ENCODE measurements at regions not wholly inside any gene's neighbourhood (a gene's known extent, or its start where the extent isn't known, plus 50 kb on each side); places are given as distances from the start of the nearest gene placed in this dataset.
A peak's percentile ranks its signal among the peaks of the same experiment; 100 is the strongest.
"Not testable (repeated sequence)": the region's sequence is repeated elsewhere in the genome, so short reads cannot be mapped to it uniquely, and the experiment has no call there.

GRCh38 chr13:84086098-84086846 lies 204.0 kb upstream of the SLITRK1 start:
- intact Hi-C loops (cut with DNase I); ATAC-seq: not testable (repeated sequence)
- peak; percentile 17 for DNase-seq

GRCh38 chr13:84082462-84082861 lies 200.2 kb upstream of the SLITRK1 start:
- no peak for ATAC-seq
- DNase-seq, result no peak
- intact Hi-C loops (cut with DNase I), result no loop called here

GRCh38 chr13:84080748-84081530 lies 198.7 kb upstream of the SLITRK1 start:
- intact Hi-C loops (cut with DNase I), result no loop called here
- no peak for ATAC-seq
- DNase-seq, result no peak

GRCh38 chr13:84077271-84077670 lies 195.0 kb upstream of the SLITRK1 start:
- DNase-seq (no peak), ATAC-seq (no peak)
- intact Hi-C loops (cut with DNase I), result no loop called here

GRCh38 chr13:84076280-84076679 lies 194.0 kb upstream of the SLITRK1 start:
- ATAC-seq (no peak), DNase-seq (no peak)
- intact Hi-C loops (cut with DNase I), result no loop called here

GRCh38 chr13:84050536-84050935 lies 168.3 kb upstream of the SLITRK1 start:
- intact Hi-C loops (cut with DNase I), result no loop called here
- DNase-seq, result no peak
- no peak for ATAC-seq

- intact Hi-C loops (cut with DNase I), result no loop called here
- DNase-seq, result no peak
- no peak for ATAC-seq
These were observed 167.4 kb upstream of the SLITRK1 start for GRCh38 chr13:84049443-84050219.

- DNase-seq, result no peak
- no peak for ATAC-seq
- intact Hi-C loops (cut with DNase I), result no loop called here
These were observed 162.5 kb upstream of the SLITRK1 start for GRCh38 chr13:84044805-84045204.

- intact Hi-C loops (cut with DNase I), result no loop called here
- no peak for ATAC-seq
These were observed 155.7 kb upstream of the SLITRK1 start for GRCh38 chr13:84038001-84038400.

GRCh38 chr13:84032116-84032515 lies 149.8 kb upstream of the SLITRK1 start:
- ATAC-seq (no peak), DNase-seq (no peak)
- intact Hi-C loops (cut with DNase I), result no loop called here

More at GRCh38 chr13:84038001-84038400, 155.7 kb upstream of the SLITRK1 start:
- DNase-seq, result no peak

- intact Hi-C loops (cut with DNase I), result no loop called here
- DNase-seq, result no peak
- ATAC-seq, result no peak
These were observed 148.8 kb upstream of the SLITRK1 start for GRCh38 chr13:84031120-84031519.

- DNase-seq (no peak), ATAC-seq (no peak)
- intact Hi-C loops (cut with DNase I), result no loop called here
These were observed 147.1 kb upstream of the SLITRK1 start for GRCh38 chr13:84029396-84029795.

- no peak for ATAC-seq
- no peak for DNase-seq
- intact Hi-C loops (cut with DNase I), result no loop called here
These were observed 143.6 kb upstream of the SLITRK1 start for GRCh38 chr13:84025824-84026223.

GRCh38 chr13:83996415-83996814 lies 114.1 kb upstream of the SLITRK1 start:
- ATAC-seq (no peak), DNase-seq (no peak)
- intact Hi-C loops (cut with DNase I), result no loop called here

GRCh38 chr13:83995930-83996329 lies 113.7 kb upstream of the SLITRK1 start:
- no peak for ATAC-seq
- intact Hi-C loops (cut with DNase I), result no loop called here
- no peak for DNase-seq

GRCh38 chr13:83992566-83993358 lies 110.5 kb upstream of the SLITRK1 start:
- intact Hi-C loops (cut with DNase I), result no loop called here
- DNase-seq, result no peak
- ATAC-seq, result no peak

- ATAC-seq, result no peak
- no peak for DNase-seq
- intact Hi-C loops (cut with DNase I), result no loop called here
These were observed 105.1 kb upstream of the SLITRK1 start for GRCh38 chr13:83987394-83987793.

- intact Hi-C loops (cut with DNase I), result no loop called here
- ATAC-seq, result no peak
- no peak for DNase-seq
These were observed 102.5 kb upstream of the SLITRK1 start for GRCh38 chr13:83984793-83985192.

GRCh38 chr13:83980331-83980730 lies 98.1 kb upstream of the SLITRK1 start:
- intact Hi-C loops (cut with DNase I), result no loop called here
- DNase-seq (no peak), ATAC-seq (no peak)
